ENCODE measurements at regions not wholly inside any gene's neighbourhood (a gene's known extent, or its start where the extent isn't known, plus 50 kb on each side); places are given as distances from the start of the nearest gene placed in this dataset.

- no peak for DNase-seq (ENCODE audit: low spot score)
- no peaks in the 10 kb centered on the region for H4K20me1 ChIP-seq (ENCODE audit: insufficient read depth, poor library complexity, severe bottlenecking)
- H3K9me2 ChIP-seq (replicated peaks; ENCODE audit: insufficient read depth): no peaks in the 10 kb centered on the region
- no peaks in the 10 kb centered on the region for H3K79me2 ChIP-seq
- no peak overlapping the region for H2AFZ ChIP-seq
- H3K4me3 ChIP-seq: no peak overlapping the region
- H3K4me2 ChIP-seq: no peak overlapping the region
- H3K27me3 ChIP-seq: no peaks in the 10 kb centered on the region
- H3K36me3 ChIP-seq (replicated peaks; ENCODE audit: insufficient read depth, low read depth): no peaks in the 10 kb centered on the region
- H3K9me3 ChIP-seq (ENCODE audit: low read depth): no peaks in the 10 kb centered on the region
- H3K27ac ChIP-seq: no peak overlapping the region
- no peaks in the 10 kb centered on the region for H3K4me1 ChIP-seq (ENCODE audit: insufficient read depth)
- 83% methylated on average over 3 of the region's 3 CpGs for WGBS (ENCODE audit: low lambda C conversion rate, missing lambda C conversion rate)
- no peak for TF ChIP-seq EZH2 (IDR thresholded peaks at IDR 0.05; ENCODE audit: borderline replicate concordance)
- TF ChIP-seq EZH2phosphoT487 (IDR thresholded peaks at IDR 0.05; ENCODE audit: low read depth, severe bottlenecking, unreplicated experiment): no peak
- TF ChIP-seq CTCF (IDR thresholded peaks at IDR 0.05; ENCODE audit: poor library complexity): no peak
Measured at GRCh38 chrX:20609916-20610415, 343.3 kb upstream of the RPS6KA3 start.

- no peak overlapping the region for H3K4me3 ChIP-seq
- H3K4me1 ChIP-seq (ENCODE audit: insufficient read depth): no peaks in the 10 kb centered on the region
- 73% methylated on average over 4 of the region's 4 CpGs for WGBS (ENCODE audit: low lambda C conversion rate, missing lambda C conversion rate)
- DNase-seq (ENCODE audit: low spot score): no peak
- H3K9me3 ChIP-seq (ENCODE audit: low read depth): no peaks in the 10 kb centered on the region
- H3K27me3 ChIP-seq: no peaks in the 10 kb centered on the region
- no peak overlapping the region for H2AFZ ChIP-seq
- no peak overlapping the region for H3K4me2 ChIP-seq
- H3K9me2 ChIP-seq (replicated peaks; ENCODE audit: insufficient read depth): no peaks in the 10 kb centered on the region
- H3K36me3 ChIP-seq (replicated peaks; ENCODE audit: insufficient read depth, low read depth): no peaks in the 10 kb centered on the region
- no peaks in the 10 kb centered on the region for H4K20me1 ChIP-seq (ENCODE audit: insufficient read depth, poor library complexity, severe bottlenecking)
- H3K79me2 ChIP-seq: no peaks in the 10 kb centered on the region
- H3K27ac ChIP-seq: no peak overlapping the region
- TF ChIP-seq CTCF (IDR thresholded peaks at IDR 0.05; ENCODE audit: poor library complexity) (no peak), EZH2phosphoT487 (IDR thresholded peaks at IDR 0.05; ENCODE audit: low read depth, severe bottlenecking, unreplicated experiment) (no peak), EZH2 (IDR thresholded peaks at IDR 0.05; ENCODE audit: borderline replicate concordance) (no peak)
Measured at GRCh38 chrX:20606831-20607230, 340.1 kb upstream of the RPS6KA3 start.

- Histone ChIP-seq H3K9me3 (ENCODE audit: low read depth) (no peaks in the 10 kb centered on the region), H3K4me3 (no peak overlapping the region), H3K27me3 (no peaks in the 10 kb centered on the region), H3K4me2 (no peak overlapping the region), H2AFZ (no peak overlapping the region), H3K9me2 (replicated peaks; ENCODE audit: insufficient read depth) (no peaks in the 10 kb centered on the region), H4K20me1 (ENCODE audit: insufficient read depth, poor library complexity, severe bottlenecking) (no peaks in the 10 kb centered on the region), H3K27ac (no peak overlapping the region), H3K79me2 (no peaks in the 10 kb centered on the region), H3K36me3 (replicated peaks; ENCODE audit: insufficient read depth, low read depth) (no peaks in the 10 kb centered on the region), H3K4me1 (ENCODE audit: insufficient read depth) (no peaks in the 10 kb centered on the region)
- no peak for DNase-seq (ENCODE audit: low spot score)
- 59% methylated on average over 2 of the region's 2 CpGs for WGBS (ENCODE audit: low lambda C conversion rate, missing lambda C conversion rate)
- no peak for TF ChIP-seq EZH2phosphoT487 (IDR thresholded peaks at IDR 0.05; ENCODE audit: low read depth, severe bottlenecking, unreplicated experiment)
Measured at GRCh38 chrX:20596856-20597255, 330.1 kb upstream of the RPS6KA3 start.

GRCh38 chrX:20595928-20596575, 329.3 kb upstream of the RPS6KA3 start:
- DNase-seq (ENCODE audit: low spot score): peak; percentile 13
- Histone ChIP-seq H2AFZ (no peak overlapping the region), H3K4me2 (no peak overlapping the region), H3K27ac (peak overlapping the region; percentile 4), H3K9me3 (ENCODE audit: low read depth) (no peaks in the 10 kb centered on the region), H3K79me2 (no peaks in the 10 kb centered on the region), H3K9me2 (replicated peaks; ENCODE audit: insufficient read depth) (no peaks in the 10 kb centered on the region), H3K4me3 (no peak overlapping the region), H3K4me1 (ENCODE audit: insufficient read depth) (no peaks in the 10 kb centered on the region), H3K27me3 (no peaks in the 10 kb centered on the region), H4K20me1 (ENCODE audit: insufficient read depth, poor library complexity, severe bottlenecking) (no peaks in the 10 kb centered on the region), H3K36me3 (replicated peaks; ENCODE audit: insufficient read depth, low read depth) (no peaks in the 10 kb centered on the region)
- WGBS (ENCODE audit: low lambda C conversion rate, missing lambda C conversion rate): 65% methylated on average over 6 of the region's 6 CpGs
- TF ChIP-seq EZH2phosphoT487 (IDR thresholded peaks at IDR 0.05; ENCODE audit: low read depth, severe bottlenecking, unreplicated experiment) (no peak), EZH2 (IDR thresholded peaks at IDR 0.05; ENCODE audit: borderline replicate concordance) (no peak), CTCF (IDR thresholded peaks at IDR 0.05; ENCODE audit: poor library complexity) (no peak)

All from hepatocyte (in vitro differentiated cells).